Neuronal stem cell (in vitro differentiated cells): ENCODE measurements at regions not wholly inside any gene's neighbourhood (a gene's known extent, or its start where the extent isn't known, plus 50 kb on each side); places are given as distances from the start of the nearest gene placed in this dataset.

Experiments used
- DNase-seq: peaks from one replicate; pipeline ENCODE4 v3.0.0-alpha.2; 2013; ENCODE audit warnings: low spot score
- H2AFZ ChIP-seq: one replicate; pipeline ENCODE4 v1.6.1; 2013; ENCODE audit warnings: mild to moderate bottlenecking, low read length, inconsistent platforms
- H2AK5ac ChIP-seq: 2 replicates; pipeline ENCODE4 v1.6.1; 2013; ENCODE audit warnings: low read depth, mild to moderate bottlenecking, inconsistent platforms, low read length, moderate library complexity, mixed read lengths
- H2BK120ac ChIP-seq: 2 replicates; pipeline ENCODE4 v1.6.1; 2013; ENCODE audit warnings: low read depth, mild to moderate bottlenecking, inconsistent platforms, low read length, moderate library complexity, mixed read lengths
- H2BK12ac ChIP-seq: one replicate; pipeline ENCODE4 v1.6.1; 2013; ENCODE audit warnings: low read length, inconsistent platforms
- H2BK15ac ChIP-seq: 2 replicates; pipeline ENCODE4 v1.6.1; 2013; ENCODE audit warnings: mild to moderate bottlenecking, low read length, inconsistent platforms, mixed read lengths
- H2BK5ac ChIP-seq: one replicate; pipeline ENCODE4 v1.6.1; 2013; ENCODE audit warnings: inconsistent platforms, mild to moderate bottlenecking, low read length, moderate library complexity
- H3K14ac ChIP-seq: one replicate; pipeline ENCODE4 v1.6.1; 2013; ENCODE audit warnings: low read length, inconsistent platforms
- H3K18ac ChIP-seq: 2 replicates; pipeline ENCODE4 v1.6.1; 2013; ENCODE audit warnings: low read length, inconsistent platforms
- H3K23ac ChIP-seq: 2 replicates; pipeline ENCODE4 v1.6.1; 2013; ENCODE audit warnings: low read depth, mild to moderate bottlenecking, mixed read lengths, low read length, inconsistent platforms; ENCODE audit not compliant: poor library complexity
- H3K27ac ChIP-seq: replicated peaks from 3 replicates; pipeline ENCODE4 v1.5.1; 2013; ENCODE audit warnings: low read length, inconsistent platforms
- H3K27me3 ChIP-seq, 3 experiments: 2 replicates each; pipeline ENCODE4 v1.6.1; 2013; ENCODE audit warnings: low read length in 3 of 3, mild to moderate bottlenecking in 2 of 3, inconsistent platforms in 1 of 3, low read depth in 1 of 3, mixed read lengths in 1 of 3, moderate library complexity in 1 of 3; ENCODE audit not compliant: control insufficient read depth in 3 of 3, insufficient read depth in 3 of 3
- H3K36me3 ChIP-seq, 2 donors: replicated peaks in 1 of 2; 2 replicates each; pipeline ENCODE4 v1.6.1; 2013; ENCODE audit warnings: low read length in 2 of 2; ENCODE audit not compliant: control insufficient read depth in 2 of 2, insufficient read depth in 2 of 2
- H3K4ac ChIP-seq: 2 replicates; pipeline ENCODE4 v1.6.1; 2013; ENCODE audit warnings: inconsistent platforms, mild to moderate bottlenecking, low read length, moderate library complexity
- H3K4me1 ChIP-seq, 2 donors: 1 replicate in 1 of 2; 2 replicates in 1 of 2; pipeline ENCODE4 v1.6.1; 2013; ENCODE audit warnings: low read length in 2 of 2, low read depth in 1 of 2; ENCODE audit not compliant: control insufficient read depth in 2 of 2, insufficient read depth in 1 of 2
- H3K4me2 ChIP-seq: one replicate; pipeline ENCODE4 v1.6.1; 2013; ENCODE audit warnings: mild to moderate bottlenecking, low read length, inconsistent platforms; ENCODE audit not compliant: insufficient read depth, poor library complexity, severe bottlenecking
- H3K4me3 ChIP-seq, 2 donors: 2 replicates each; pipeline ENCODE4 v1.5.1; 2013; ENCODE audit warnings: low read length in 2 of 2, mild to moderate bottlenecking in 2 of 2, inconsistent platforms in 1 of 2, moderate library complexity in 1 of 2
- H3K79me1 ChIP-seq: one replicate; pipeline ENCODE4 v1.6.1; 2013; ENCODE audit warnings: low read depth, mild to moderate bottlenecking, inconsistent platforms, low read length, moderate library complexity
- H3K9ac ChIP-seq: one replicate; pipeline ENCODE4 v1.6.1; 2013; ENCODE audit warnings: mild to moderate bottlenecking, low read depth, low read length, inconsistent platforms; ENCODE audit not compliant: poor library complexity
- H3K9me3 ChIP-seq, 2 donors: replicated peaks in 1 of 2; 2 replicates each; pipeline versions ENCODE3 to v1.6.1; 2013; ENCODE audit warnings: low read length in 2 of 2, mild to moderate bottlenecking in 2 of 2, inconsistent platforms in 1 of 2, low read depth in 1 of 2, mixed read lengths in 1 of 2, moderate library complexity in 1 of 2; ENCODE audit not compliant: control insufficient read depth in 2 of 2, insufficient read depth in 1 of 2
- H4K8ac ChIP-seq: one replicate; pipeline ENCODE4 v1.6.1; 2013; ENCODE audit warnings: low read depth, mild to moderate bottlenecking, inconsistent platforms, low read length, moderate library complexity
- H4K91ac ChIP-seq: one replicate; pipeline ENCODE4 v1.6.1; 2013; ENCODE audit warnings: low read length, low read depth, mild to moderate bottlenecking, inconsistent platforms; ENCODE audit not compliant: poor library complexity
- WGBS, 2 donors: extraction: QIAGEN DNeasy Blood & Tissue Kit; methylation state at CpG; one replicate each; pipeline ENCODE4 v1.1.7; 2013; ENCODE audit warnings: missing lambda C conversion rate in 2 of 2, mixed read lengths in 1 of 2; ENCODE audit not compliant: insufficient read length in 2 of 2, insufficient replicate concordance in 1 of 2; ENCODE audit errors: extremely low coverage in 2 of 2; 5-methylcytosine and 5-hydroxymethylcytosine counted together

DNA sequence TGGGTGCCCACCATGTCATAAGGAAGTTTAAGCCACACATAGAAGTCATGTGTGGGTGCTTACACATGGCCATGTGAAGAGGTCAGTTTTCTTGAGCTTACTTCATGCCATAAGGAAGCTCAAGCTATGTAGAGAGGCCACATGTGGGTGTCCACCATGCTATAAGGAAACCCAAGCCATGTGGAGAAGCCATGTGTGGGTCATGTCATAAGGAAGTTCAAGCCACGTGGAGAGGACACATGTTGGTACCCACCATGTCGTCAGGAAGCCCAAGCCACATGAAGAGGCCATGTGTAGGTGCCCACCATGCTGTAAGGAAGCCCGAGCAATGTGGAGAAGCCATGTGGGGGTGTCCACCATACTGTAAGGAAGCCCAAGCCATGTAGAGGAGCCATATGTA lies 1089.2 kb upstream of the AUTS2 start:
- H3K27ac ChIP-seq: no peak overlapping the region
- H3K36me3 ChIP-seq: no peaks in the 10 kb centered on the region
- peaks cover 0 to 4% (median 0%) of the 10 kb centered on the region in 3 experiments for H3K27me3 ChIP-seq
- H3K9me3 ChIP-seq: peaks cover 0 to 3% of the 10 kb centered on the region in 2 donors
- H3K4me2 ChIP-seq: no peak overlapping the region
- no peak overlapping the region for H2BK12ac ChIP-seq
- peak overlapping the region; percentile 28 for H3K14ac ChIP-seq
- no CpG with 5 or more reads among the region's 3 CpGs for WGBS, 2 donors
- no peak for DNase-seq
- H3K79me1 ChIP-seq: no peaks in the 10 kb centered on the region
- peak overlapping the region; percentile 9 for H3K18ac ChIP-seq
- no peak overlapping the region for H2AFZ ChIP-seq
- H2BK120ac ChIP-seq: no peak overlapping the region
- peaks cover 0 to 8% of the 10 kb centered on the region in 2 donors for H3K4me1 ChIP-seq
- no peak overlapping the region for H2BK15ac ChIP-seq
- H2BK5ac ChIP-seq: no peak overlapping the region
- no peak overlapping the region for H4K91ac ChIP-seq
- no peak overlapping the region for H3K23ac ChIP-seq
- H2AK5ac ChIP-seq: no peak overlapping the region
- H4K8ac ChIP-seq: no peak overlapping the region
- H3K4ac ChIP-seq: no peak overlapping the region
- H3K4me3 ChIP-seq: no peak overlapping the region
- H3K9ac ChIP-seq: no peak overlapping the region

- Histone ChIP-seq H2BK12ac (no peak overlapping the region), H2AFZ (no peak overlapping the region), H4K8ac (no peak overlapping the region), H3K27me3 (peaks cover 0 to 4% (median 0%) of the 10 kb centered on the region in 3 experiments), H3K4ac (no peak overlapping the region), H4K91ac (no peak overlapping the region), H3K4me3 (no peak overlapping the region), H3K4me2 (no peak overlapping the region), H3K14ac (no peak overlapping the region), H3K23ac (no peak overlapping the region), H3K4me1 (peaks cover 0 to 8% of the 10 kb centered on the region in 2 donors), H3K36me3 (no peaks in the 10 kb centered on the region), H3K18ac (no peak overlapping the region), H3K9me3 (peaks cover 0 to 3% of the 10 kb centered on the region in 2 donors), H2BK120ac (no peak overlapping the region), H2BK5ac (no peak overlapping the region), H3K9ac (no peak overlapping the region), H2AK5ac (no peak overlapping the region), H3K27ac (no peak overlapping the region), H2BK15ac (no peak overlapping the region), H3K79me1 (no peaks in the 10 kb centered on the region)
- no peak for DNase-seq
- WGBS, 2 donors: no CpG with 5 or more reads among the region's 5 CpGs
Measured at GRCh38 chr7:68509603-68510002, 1088.7 kb upstream of the AUTS2 start.

- Histone ChIP-seq H3K36me3 (no peaks in the 10 kb centered on the region), H2AFZ (no peak overlapping the region), H4K91ac (no peak overlapping the region), H3K4me2 (no peak overlapping the region), H3K4me1 (peaks cover 0 to 6% of the 10 kb centered on the region in 2 donors), H2BK15ac (no peak overlapping the region), H2AK5ac (no peak overlapping the region), H3K14ac (no peak overlapping the region), H3K27me3 (peaks cover 0 to 4% (median 0%) of the 10 kb centered on the region in 3 experiments), H3K27ac (no peak overlapping the region), H3K79me1 (no peaks in the 10 kb centered on the region), H4K8ac (no peak overlapping the region), H3K9ac (no peak overlapping the region), H3K4me3 (no peak overlapping the region), H3K23ac (no peak overlapping the region), H2BK5ac (no peak overlapping the region), H2BK12ac (no peak overlapping the region), H3K18ac (no peak overlapping the region), H3K9me3 (peaks cover 0 to 3% of the 10 kb centered on the region in 2 donors), H2BK120ac (no peak overlapping the region), H3K4ac (no peak overlapping the region)
- WGBS, 2 donors: no CpG with 5 or more reads among the region's 10 CpGs
- peak; percentile 54 for DNase-seq
Measured at GRCh38 chr7:68511281-68511680, 1087.0 kb upstream of the AUTS2 start.

- Histone ChIP-seq H4K91ac (no peak overlapping the region), H2AK5ac (no peak overlapping the region), H3K9me3 (peaks cover 0 to 3% of the 10 kb centered on the region in 2 donors), H3K27ac (no peak overlapping the region), H3K79me1 (no peaks in the 10 kb centered on the region), H3K9ac (no peak overlapping the region), H3K14ac (no peak overlapping the region), H3K4me1 (peaks cover 0 to 6% of the 10 kb centered on the region in 2 donors), H2BK15ac (no peak overlapping the region), H3K4me3 (no peak overlapping the region), H2BK12ac (no peak overlapping the region), H3K36me3 (no peaks in the 10 kb centered on the region), H3K4me2 (no peak overlapping the region), H3K18ac (no peak overlapping the region), H2BK120ac (no peak overlapping the region), H2BK5ac (no peak overlapping the region), H3K27me3 (peaks cover 0 to 4% (median 0%) of the 10 kb centered on the region in 3 experiments), H2AFZ (no peak overlapping the region), H3K23ac (no peak overlapping the region), H3K4ac (no peak overlapping the region), H4K8ac (no peak overlapping the region)
- WGBS, 2 donors: no CpG with 5 or more reads among the region's 5 CpGs
- no peak for DNase-seq
Measured at GRCh38 chr7:68512466-68512865, 1085.8 kb upstream of the AUTS2 start.
